ENCODE measurements at regions not wholly inside any gene's neighbourhood (a gene's known extent, or its start where the extent isn't known, plus 50 kb on each side); places are given as distances from the start of the nearest gene placed in this dataset.

DNA sequence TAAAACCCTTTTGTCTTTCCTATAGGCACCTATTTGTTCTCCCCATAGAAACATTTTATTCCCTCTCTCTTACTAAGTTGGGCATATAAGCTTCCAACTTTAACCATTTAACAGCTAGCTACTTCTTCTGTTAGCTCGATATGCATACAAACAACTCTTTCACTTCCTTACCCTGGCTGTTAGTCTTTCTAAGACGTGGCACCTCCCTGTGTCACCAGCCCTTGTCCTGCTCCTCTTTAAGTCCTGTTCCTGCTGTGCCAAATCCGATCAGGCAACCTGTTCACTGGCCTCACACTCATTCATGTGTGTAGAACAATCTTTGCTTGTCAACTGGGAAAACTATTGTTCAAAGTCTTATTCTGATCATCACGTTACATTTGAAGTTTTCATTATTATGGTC, 1376.1 kb upstream of the TENM4 start:
- no peak for DNase-seq

- DNase-seq = no peak
Measured at GRCh38 chr11:80816454-80816847, 1375.6 kb upstream of the TENM4 start.

DNA sequence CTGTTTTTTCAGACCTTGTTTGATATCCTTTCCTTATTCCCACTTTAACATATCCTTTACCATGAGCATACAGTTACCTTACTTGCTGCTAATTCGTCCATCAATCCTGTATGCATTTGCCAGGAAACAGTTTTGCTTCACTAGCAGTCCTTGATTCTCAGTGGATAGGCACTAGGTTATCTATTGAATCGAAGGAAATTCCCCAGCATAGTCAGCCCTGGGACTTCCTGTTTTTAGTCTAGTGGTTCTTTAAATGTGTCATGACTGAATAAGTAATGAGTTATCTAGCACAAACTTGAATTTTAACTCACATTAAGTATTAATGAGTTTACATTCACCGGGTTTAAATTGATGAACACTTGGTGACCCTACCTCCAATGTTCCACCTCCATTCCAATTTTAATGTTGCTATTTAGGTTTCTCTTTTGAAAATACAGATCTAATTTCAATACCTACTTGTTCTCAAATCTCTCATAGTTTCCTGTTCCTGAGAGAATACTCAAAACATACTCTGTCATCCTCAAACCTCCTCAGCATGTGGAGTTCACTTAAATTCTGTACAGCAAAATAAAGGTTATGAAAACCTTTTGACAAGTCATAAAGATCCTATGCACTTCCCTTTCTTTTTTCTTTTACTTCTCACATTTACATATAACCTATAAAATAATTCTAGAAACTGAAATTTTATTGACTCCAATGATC, 1375.1 kb upstream of the TENM4 start:
- DNase-seq = no peak

DNA sequence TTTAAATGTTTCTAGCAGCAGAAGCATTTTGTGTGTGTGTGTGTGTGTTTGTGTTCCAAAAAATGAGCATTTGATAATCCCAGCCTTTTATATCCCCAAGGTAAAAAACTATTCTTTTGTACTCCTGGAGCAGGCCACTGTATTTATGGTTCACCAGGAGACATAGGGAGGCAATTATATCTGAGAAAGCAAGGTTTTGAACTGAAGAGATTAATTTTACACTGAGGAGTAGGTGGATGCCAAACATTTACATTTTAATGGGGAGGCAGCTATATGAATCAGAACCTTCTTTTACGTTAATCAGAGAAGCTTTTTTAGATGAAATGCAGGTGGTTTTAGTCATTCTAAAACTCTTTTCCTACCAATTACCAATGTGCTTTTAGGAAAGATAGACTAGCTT, 1374.0 kb upstream of the TENM4 start:
- DNase-seq = no peak

GRCh38 chr11:80810695-80811094, 1369.9 kb upstream of the TENM4 start:
- DNase-seq = no peak

GRCh38 chr11:80798174-80798573, 1357.3 kb upstream of the TENM4 start:
- DNase-seq = no peak

DNA sequence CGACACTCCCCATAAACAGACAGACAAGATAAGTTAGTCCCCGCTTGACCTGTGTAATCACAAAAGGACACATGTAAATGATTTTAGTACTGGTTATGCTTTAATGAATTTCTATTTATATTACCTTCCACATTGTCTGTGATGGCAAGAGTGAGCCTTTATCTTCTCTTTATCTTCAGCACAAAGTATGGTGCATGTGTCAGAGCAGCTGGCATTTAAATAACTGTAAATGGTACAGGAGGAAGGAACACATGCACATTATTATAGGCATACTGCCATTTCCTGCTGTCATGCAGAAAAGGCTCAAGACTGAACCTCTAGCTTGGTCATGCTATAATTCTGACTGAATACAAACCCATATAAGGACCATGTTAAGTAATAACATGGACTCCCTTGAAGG, 1342.7 kb upstream of the TENM4 start:
- DNase-seq = no peak

- no peak for DNase-seq
Measured at GRCh38 chr11:80782135-80782885, 1341.5 kb upstream of the TENM4 start.

- no peak for DNase-seq
Measured at GRCh38 chr11:80779905-80780605, 1339.2 kb upstream of the TENM4 start.

DNA sequence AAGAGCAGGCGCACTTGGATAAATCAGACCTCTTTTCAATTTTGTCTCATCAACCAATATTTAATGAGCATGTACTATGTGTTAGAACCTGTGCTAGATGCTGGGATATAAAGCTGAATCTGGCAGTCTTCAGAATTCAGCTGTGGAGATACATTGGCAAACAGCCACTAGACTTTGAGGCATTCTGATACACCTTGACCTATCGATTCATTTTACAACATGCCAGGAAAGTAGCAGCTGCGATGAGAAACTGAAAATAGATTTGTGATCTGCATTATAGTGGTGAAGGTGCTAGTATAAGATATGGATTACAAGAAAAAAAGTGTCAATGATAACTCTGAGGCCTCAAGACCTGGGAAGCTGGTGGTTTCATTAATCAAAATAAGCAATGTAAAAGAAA, 1338.1 kb upstream of the TENM4 start:
- DNase-seq = no peak

GRCh38 chr11:80778432-80778831, 1337.6 kb upstream of the TENM4 start:
- no peak for DNase-seq

DNA sequence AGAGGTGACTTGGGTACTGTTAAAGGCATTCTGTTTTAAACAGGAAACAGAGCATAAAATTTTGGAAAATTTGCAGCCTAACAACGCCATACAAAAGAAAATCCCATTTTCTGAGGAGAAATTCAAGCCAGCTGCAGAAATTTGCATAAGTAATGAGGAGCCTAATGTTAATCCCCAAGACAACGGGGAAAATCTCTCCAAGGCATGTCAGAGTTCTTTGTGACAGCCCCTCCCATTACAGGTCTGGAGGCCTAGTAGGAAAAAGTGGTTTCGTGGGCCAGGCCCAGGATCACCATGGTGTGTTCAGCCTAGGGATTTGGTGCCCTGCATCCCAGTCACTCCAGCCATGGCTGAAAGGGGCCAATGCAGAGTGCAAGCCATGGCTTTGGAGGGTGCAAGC, 1333.1 kb upstream of the TENM4 start:
- DNase-seq = no peak

DNA sequence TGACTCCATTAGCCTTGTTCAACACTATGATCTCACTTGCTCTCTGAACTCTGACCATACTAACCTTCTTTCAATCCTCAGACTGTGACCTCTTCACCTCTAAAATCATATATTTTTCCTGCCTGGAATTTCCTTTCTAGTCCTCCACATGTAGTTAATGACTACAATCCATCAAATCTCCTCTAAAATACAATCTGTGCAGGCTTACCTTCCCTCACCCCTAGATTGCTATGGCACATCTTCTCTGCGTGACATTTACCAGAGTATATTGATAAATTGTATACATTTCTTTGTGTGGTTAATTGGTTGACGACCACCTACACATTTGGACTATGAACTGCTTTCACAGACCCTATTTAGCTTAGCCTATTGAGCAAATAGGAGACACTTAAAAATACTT, 1330.2 kb upstream of the TENM4 start:
- DNase-seq = no peak

GRCh38 chr11:80758787-80759186, 1318.0 kb upstream of the TENM4 start:
- DNase-seq = no peak

GRCh38 chr11:80748207-80748925, 1307.5 kb upstream of the TENM4 start:
- DNase-seq = no peak

DNA sequence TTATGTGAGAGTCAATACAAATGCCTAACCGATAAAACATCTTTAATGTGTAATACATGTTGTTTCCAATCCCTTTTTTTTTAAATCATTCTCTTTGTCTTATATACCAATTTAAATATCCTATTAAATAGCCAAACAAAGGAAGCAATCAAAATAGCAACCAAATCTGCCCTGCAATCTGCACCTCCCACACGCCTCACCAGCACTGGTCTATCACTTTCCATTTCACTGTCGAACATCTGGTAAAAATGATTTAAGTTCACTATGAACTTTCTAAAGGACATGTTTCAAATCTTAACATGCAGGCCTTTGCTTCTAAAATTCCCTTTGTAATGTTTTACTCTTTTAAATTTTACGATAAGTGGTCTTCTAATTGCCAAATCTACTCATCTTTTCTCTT, 1305.5 kb upstream of the TENM4 start:
- DNase-seq = no peak

DNA sequence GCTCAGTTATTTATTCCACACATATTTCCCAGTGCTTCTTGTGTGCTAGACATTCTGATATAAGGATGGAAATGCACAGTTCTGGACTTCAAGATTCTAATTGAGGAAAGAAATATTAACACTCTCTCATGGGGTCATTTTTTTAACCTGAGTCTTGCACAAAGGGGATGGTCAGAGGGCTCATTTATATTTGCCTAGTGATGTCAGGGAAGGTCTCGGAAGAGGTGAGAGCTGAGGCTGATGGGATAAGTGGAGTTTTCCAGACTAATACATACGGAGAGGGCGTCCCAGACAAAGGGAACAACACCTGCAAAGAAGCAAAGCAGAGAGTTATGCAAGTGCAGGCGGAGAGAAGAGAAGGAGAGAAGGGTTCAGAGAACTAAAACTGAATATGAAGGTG, 1304.6 kb upstream of the TENM4 start:
- no peak for DNase-seq

DNA sequence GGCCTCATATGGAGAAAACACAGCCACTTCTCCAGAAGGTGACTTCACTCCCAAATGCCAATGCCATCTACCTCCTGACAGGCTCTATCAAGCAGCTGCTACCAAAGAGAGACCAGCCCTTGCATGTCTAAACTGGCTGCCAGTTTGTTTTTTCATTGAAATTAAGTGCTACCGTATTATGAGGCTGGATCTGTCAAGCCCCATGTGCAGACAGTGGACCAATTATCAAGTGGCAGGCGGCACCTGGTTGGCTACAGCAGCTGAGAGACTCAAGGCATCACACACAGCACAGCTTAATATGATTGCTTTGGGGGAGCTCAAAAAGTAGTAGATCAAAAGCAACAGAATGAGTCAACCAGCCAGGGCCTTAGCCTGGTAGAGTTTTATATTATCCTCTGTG, 1293.0 kb upstream of the TENM4 start:
- DNase-seq = no peak

- no peak for DNase-seq
Measured at GRCh38 chr11:80733361-80733760, 1292.5 kb upstream of the TENM4 start.

- no peak for DNase-seq
Measured at GRCh38 chr11:80727315-80727714, 1286.5 kb upstream of the TENM4 start.

- no peak for DNase-seq
Measured at GRCh38 chr11:80726236-80726635, 1285.4 kb upstream of the TENM4 start.

DNA sequence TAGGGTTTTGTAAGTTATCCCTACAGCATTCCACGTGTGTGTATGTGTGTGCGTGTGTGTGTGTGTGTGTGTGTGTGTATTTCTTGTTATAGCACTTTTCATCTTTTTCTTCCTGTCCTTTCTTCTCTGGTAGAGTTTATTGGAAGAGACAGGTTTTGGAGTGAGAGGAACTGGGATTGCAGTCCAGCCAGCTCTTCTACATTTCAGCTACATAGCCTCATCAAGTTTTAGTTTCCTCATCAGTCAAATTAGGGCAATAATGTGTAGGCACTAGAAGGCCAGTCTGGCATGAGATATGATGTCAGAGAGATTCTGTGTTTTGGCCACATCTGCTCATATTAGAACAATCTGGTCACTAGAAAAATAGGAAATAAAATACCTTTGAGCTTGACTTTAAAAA, 1283.5 kb upstream of the TENM4 start:
- no peak for DNase-seq

DNA sequence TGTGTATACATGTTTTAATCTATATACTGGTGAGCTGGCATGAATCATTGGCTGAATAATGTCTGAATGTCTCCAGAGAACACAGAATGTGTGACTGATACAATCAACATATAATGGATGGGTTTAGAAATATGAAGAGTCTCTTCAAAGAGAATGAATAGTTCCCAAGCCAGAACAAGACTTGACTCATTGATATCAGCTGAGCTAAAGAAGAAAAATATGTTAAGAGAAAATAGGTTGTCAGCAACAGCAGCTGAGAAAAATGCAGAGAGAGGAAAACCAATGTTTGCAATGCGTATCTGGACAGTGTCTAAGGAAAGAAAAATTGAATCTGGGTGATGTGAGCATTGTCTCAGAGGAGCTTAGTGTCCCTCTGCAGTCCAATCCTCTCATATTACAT, 1281.8 kb upstream of the TENM4 start:
- DNase-seq = no peak

GRCh38 chr11:80720295-80720694, 1279.5 kb upstream of the TENM4 start:
- no peak for DNase-seq

All from DMS79 treated with DMSO at 0.1 percent for 48 hours (cell line).